ENCODE measurements at regions not wholly inside any gene's neighbourhood (a gene's known extent, or its start where the extent isn't known, plus 50 kb on each side); places are given as distances from the start of the nearest gene placed in this dataset.

DNA sequence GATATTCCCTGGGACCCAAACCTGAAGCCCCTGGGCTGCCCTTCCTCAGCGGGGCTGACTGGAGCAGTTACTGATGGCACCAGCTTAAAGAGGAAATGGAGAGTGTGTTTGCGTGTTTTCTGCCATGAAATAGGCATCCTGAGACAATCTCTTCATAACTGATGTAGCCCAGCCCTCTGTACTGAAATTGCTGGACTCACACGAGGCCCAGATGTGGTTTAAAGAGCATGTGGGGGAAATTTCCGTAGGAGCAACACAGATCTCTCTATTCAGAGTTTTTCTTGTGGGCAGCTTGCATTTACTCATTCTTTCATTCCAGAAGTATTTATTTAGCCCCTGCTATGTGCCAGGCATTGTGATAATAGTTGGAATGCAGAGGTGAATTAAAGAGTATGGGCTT lies 782.1 kb upstream of the TBX3 start:
- Mint-ChIP-seq H3K27ac (no peak overlapping the region), H3K36me3 (ENCODE audit: low read depth) (peaks cover 4% of the 10 kb centered on the region), H3K27me3 (ENCODE audit: low read depth) (peaks cover 4% of the 10 kb centered on the region), H3K4me1 (peaks cover 11% of the 10 kb centered on the region), H3K4me3 (no peak overlapping the region), H3K9me3 (peaks cover 4% of the 10 kb centered on the region)
- TF ChIP-seq, protein P1, sequence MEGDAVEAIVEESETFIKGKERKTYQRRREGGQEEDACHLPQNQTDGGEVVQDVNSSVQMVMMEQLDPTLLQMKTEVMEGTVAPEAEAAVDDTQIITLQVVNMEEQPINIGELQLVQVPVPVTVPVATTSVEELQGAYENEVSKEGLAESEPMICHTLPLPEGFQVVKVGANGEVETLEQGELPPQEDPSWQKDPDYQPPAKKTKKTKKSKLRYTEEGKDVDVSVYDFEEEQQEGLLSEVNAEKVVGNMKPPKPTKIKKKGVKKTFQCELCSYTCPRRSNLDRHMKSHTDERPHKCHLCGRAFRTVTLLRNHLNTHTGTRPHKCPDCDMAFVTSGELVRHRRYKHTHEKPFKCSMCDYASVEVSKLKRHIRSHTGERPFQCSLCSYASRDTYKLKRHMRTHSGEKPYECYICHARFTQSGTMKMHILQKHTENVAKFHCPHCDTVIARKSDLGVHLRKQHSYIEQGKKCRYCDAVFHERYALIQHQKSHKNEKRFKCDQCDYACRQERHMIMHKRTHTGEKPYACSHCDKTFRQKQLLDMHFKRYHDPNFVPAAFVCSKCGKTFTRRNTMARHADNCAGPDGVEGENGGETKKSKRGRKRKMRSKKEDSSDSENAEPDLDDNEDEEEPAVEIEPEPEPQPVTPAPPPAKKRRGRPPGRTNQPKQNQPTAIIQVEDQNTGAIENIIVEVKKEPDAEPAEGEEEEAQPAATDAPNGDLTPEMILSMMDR (IDR thresholded peaks at IDR 0.05; ENCODE audit: unreplicated experiment in 3 of 3) = no peak

DNA sequence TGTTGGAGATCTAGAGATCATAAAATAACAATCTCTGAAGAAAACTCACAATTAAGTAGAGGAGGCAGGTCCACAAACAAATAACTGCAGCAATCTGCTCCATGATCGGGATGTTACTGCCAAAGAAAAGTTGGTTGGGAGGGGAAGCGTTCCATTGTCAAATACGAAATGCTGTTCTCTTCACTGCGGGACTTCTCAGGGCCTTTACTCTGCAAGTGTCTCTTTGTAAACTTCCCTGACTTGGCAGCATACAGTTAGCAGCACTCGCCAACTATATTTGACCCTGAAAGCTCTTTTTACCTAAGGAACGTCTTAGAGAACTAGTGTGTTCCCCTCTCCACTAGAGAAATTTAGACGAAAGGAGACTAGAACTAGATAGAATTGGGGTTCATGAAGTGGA lies 780.7 kb upstream of the TBX3 start:
- Mint-ChIP-seq H3K4me1 (peaks cover 11% of the 10 kb centered on the region), H3K27ac (no peak overlapping the region), H3K9me3 (peaks cover 5% of the 10 kb centered on the region), H3K4me3 (no peak overlapping the region), H3K36me3 (ENCODE audit: low read depth) (peaks cover 4% of the 10 kb centered on the region), H3K27me3 (ENCODE audit: low read depth) (peaks cover 1% of the 10 kb centered on the region)
- TF ChIP-seq, protein P1 (IDR thresholded peaks at IDR 0.05; ENCODE audit: unreplicated experiment in 3 of 3) = no peak

DNA sequence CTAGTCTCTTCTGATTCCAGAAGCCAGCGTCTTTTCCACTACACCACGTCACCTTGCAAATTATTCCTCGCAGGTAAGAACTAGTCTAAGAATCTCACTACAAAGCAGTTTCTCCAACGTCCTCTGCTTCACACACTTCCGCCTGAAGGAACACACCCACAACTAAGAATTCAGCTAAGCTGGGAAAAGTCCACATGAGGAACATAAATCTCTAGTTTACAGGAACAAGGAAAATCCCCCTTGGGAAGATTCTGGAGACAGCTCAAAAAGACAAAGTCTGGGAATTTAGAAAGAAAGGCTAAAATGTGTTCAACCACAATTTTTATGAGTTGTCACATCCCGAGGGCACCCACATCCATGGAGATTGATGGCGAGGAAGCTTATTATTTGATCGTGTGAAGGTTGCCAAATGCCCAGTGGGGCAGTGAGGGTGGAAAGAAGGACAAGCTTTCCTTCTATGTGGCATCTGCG lies 780.2 kb upstream of the TBX3 start:
- TF ChIP-seq, protein P1 (IDR thresholded peaks at IDR 0.05; ENCODE audit: unreplicated experiment in 3 of 3) = no peak
- Mint-ChIP-seq H3K36me3 (ENCODE audit: low read depth) (peaks cover 4% of the 10 kb centered on the region), H3K27me3 (ENCODE audit: low read depth) (peaks cover 4% of the 10 kb centered on the region), H3K4me1 (peaks cover 11% of the 10 kb centered on the region), H3K4me3 (no peak overlapping the region), H3K9me3 (peaks cover 8% of the 10 kb centered on the region), H3K27ac (peak overlapping the region in 1 of 3 experiments; percentile 34)

DNA sequence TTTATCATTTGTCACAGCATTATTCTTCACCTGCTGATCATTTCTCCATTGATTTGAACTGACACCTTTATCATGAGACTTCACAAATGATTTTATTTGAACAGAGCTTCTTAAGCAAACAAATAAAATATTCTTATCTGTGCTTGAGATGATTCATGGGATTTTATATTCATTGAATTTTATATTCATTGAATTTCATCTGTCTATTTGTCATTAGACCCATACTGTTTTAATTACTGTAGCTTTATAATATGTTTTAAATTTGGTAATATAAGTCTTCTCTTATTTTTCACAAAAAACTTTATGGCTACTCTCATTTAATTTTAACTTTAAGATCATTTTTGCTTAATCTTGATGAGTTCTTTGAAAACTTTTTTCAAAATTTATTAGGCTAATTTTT lies 777.4 kb upstream of the TBX3 start:
- H3K27me3 Mint-ChIP-seq (ENCODE audit: low read depth) = peaks cover 4% of the 10 kb centered on the region
- H3K9me3 Mint-ChIP-seq = peaks cover 8% of the 10 kb centered on the region
- peaks cover 11% of the 10 kb centered on the region for H3K4me1 Mint-ChIP-seq
- TF ChIP-seq, protein P1 (IDR thresholded peaks at IDR 0.05; ENCODE audit: unreplicated experiment in 3 of 3) = no peak
- H3K36me3 Mint-ChIP-seq (ENCODE audit: low read depth) = peaks cover 4% of the 10 kb centered on the region
- no peak overlapping the region for H3K4me3 Mint-ChIP-seq
- no peak overlapping the region for H3K27ac Mint-ChIP-seq

DNA sequence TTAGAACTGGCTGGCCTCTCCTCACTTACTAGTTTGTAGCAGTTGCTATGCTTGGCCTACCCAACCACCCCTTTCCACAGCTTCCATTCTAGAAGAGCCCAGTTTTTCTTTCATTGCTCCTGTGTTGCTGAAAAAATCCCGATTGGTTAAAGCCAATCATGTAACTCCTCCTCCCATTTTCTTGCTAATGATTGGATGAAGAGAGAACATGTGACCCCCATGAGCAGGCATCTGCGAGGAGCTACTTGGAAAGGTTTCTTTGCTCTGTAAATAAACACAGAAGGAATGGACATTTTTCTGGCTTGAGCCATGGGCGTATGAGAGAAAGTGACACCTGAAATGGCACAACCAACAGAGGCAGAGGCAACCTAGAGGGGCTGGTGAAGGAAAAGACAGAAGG lies 773.8 kb upstream of the TBX3 start:
- Mint-ChIP-seq H3K4me1 (no peaks in the 10 kb centered on the region), H3K36me3 (ENCODE audit: low read depth) (peaks cover 4% of the 10 kb centered on the region), H3K27ac (no peak overlapping the region), H3K4me3 (no peak overlapping the region), H3K27me3 (ENCODE audit: low read depth) (peaks cover 14% of the 10 kb centered on the region), H3K9me3 (peaks cover 8% of the 10 kb centered on the region)
- TF ChIP-seq, protein P1 (IDR thresholded peaks at IDR 0.05; ENCODE audit: unreplicated experiment in 3 of 3) = no peak

DNA sequence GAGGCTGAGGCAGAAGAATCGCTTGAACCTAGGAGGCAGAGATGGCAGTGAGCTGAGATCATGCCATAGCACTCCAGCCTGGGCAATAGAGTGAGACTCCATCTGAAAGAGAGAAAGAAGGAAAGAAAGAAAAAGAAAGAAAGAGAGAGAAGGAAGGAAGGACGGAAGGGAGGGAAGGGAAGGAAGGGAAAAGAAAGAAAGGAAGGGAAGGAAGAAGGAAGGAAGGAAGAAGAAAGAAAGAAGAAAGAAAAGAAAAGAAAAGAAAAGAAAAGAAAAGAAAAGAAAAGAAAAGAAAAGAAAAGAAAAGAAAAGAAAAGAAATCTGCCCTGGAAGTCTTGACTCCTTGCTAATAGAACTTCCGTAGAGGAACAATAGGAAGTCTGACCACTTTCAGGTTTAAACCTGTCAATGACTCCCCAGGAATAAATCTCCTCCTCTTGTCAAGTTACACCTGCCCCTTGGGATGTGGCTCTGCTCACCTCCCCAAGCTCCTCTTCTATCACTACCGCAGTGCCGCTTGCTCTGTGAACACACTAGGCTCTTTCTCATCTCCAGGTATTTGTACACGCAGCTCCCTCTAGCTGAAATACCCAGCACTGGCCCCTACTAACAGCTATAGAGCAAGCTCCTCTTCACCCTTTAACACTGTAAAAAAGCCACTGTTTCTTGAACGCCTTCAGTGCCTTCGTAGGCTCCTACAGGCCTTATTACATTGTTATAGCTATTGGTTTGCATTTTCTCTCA lies 773.1 kb upstream of the TBX3 start:
- H3K36me3 Mint-ChIP-seq (ENCODE audit: low read depth) = peaks cover 4% of the 10 kb centered on the region

More for the DNA sequence above, 773.1 kb upstream of the TBX3 start:
- Mint-ChIP-seq H3K27ac (no peak overlapping the region), H3K4me3 (no peak overlapping the region), H3K4me1 (no peaks in the 10 kb centered on the region), H3K9me3 (peaks cover 8% of the 10 kb centered on the region), H3K27me3 (ENCODE audit: low read depth) (peaks cover 17% of the 10 kb centered on the region)
- TF ChIP-seq, protein P1 (IDR thresholded peaks at IDR 0.05; ENCODE audit: unreplicated experiment in 3 of 3) = no peak
